ENCODE measurements at regions not wholly inside any gene's neighbourhood (a gene's known extent, or its start where the extent isn't known, plus 50 kb on each side); places are given as distances from the start of the nearest gene placed in this dataset.

- Mint-ChIP-seq H3K36me3 (ENCODE audit: low read depth) (no peaks in the 10 kb centered on the region), H3K27ac (no peak overlapping the region), H3K4me3 (no peak overlapping the region), H3K4me1 (0 out of 3 replicates have a peak, but pooled peaks cover 3% of the 10 kb centered on the region), H3K27me3 (ENCODE audit: insufficient read depth, low read depth, poor library complexity) (peaks cover 2% of the 10 kb centered on the region), H3K9me3 (no peaks in the 10 kb centered on the region)
- DNase-seq (ENCODE audit: low spot score) (no peak), ATAC-seq (no peak)
- H2AFZ ChIP-seq: no peak overlapping the region
- no peak overlapping the region for H3K27ac ChIP-seq (ENCODE audit: low read depth)
- H3K4me3 ChIP-seq: no peak overlapping the region
- H3K4me1 ChIP-seq (ENCODE audit: insufficient read depth): peaks cover 7% of the 10 kb centered on the region; the same call in 1 of the 2 replicates
- no peaks in the 10 kb centered on the region for H3F3A ChIP-seq (replicated peaks; ENCODE audit: low read depth)
- no peaks in the 10 kb centered on the region for H3K27me3 ChIP-seq (ENCODE audit: insufficient read depth)
- TF ChIP-seq, protein P1, sequence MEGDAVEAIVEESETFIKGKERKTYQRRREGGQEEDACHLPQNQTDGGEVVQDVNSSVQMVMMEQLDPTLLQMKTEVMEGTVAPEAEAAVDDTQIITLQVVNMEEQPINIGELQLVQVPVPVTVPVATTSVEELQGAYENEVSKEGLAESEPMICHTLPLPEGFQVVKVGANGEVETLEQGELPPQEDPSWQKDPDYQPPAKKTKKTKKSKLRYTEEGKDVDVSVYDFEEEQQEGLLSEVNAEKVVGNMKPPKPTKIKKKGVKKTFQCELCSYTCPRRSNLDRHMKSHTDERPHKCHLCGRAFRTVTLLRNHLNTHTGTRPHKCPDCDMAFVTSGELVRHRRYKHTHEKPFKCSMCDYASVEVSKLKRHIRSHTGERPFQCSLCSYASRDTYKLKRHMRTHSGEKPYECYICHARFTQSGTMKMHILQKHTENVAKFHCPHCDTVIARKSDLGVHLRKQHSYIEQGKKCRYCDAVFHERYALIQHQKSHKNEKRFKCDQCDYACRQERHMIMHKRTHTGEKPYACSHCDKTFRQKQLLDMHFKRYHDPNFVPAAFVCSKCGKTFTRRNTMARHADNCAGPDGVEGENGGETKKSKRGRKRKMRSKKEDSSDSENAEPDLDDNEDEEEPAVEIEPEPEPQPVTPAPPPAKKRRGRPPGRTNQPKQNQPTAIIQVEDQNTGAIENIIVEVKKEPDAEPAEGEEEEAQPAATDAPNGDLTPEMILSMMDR (conservative IDR thresholded peaks at IDR 0.05; ENCODE audit: low read depth in 2 of 2): no peak
- TF ChIP-seq, protein P2, sequence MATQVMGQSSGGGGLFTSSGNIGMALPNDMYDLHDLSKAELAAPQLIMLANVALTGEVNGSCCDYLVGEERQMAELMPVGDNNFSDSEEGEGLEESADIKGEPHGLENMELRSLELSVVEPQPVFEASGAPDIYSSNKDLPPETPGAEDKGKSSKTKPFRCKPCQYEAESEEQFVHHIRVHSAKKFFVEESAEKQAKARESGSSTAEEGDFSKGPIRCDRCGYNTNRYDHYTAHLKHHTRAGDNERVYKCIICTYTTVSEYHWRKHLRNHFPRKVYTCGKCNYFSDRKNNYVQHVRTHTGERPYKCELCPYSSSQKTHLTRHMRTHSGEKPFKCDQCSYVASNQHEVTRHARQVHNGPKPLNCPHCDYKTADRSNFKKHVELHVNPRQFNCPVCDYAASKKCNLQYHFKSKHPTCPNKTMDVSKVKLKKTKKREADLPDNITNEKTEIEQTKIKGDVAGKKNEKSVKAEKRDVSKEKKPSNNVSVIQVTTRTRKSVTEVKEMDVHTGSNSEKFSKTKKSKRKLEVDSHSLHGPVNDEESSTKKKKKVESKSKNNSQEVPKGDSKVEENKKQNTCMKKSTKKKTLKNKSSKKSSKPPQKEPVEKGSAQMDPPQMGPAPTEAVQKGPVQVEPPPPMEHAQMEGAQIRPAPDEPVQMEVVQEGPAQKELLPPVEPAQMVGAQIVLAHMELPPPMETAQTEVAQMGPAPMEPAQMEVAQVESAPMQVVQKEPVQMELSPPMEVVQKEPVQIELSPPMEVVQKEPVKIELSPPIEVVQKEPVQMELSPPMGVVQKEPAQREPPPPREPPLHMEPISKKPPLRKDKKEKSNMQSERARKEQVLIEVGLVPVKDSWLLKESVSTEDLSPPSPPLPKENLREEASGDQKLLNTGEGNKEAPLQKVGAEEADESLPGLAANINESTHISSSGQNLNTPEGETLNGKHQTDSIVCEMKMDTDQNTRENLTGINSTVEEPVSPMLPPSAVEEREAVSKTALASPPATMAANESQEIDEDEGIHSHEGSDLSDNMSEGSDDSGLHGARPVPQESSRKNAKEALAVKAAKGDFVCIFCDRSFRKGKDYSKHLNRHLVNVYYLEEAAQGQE (IDR thresholded peaks at IDR 0.05; ENCODE audit: unreplicated experiment): no peak
- TF ChIP-seq EZH2 (IDR thresholded peaks at IDR 0.05; ENCODE audit: low read depth, unreplicated experiment) (no peak), ZNF331 (CRISPR knock-in tag; IDR thresholded peaks at IDR 0.05; ENCODE audit: low read depth) (no peak), POLR2AphosphoS5 (IDR thresholded peaks at IDR 0.05; ENCODE audit: low read depth) (no peak), CREB1 (CRISPR knock-in tag; IDR thresholded peaks at IDR 0.05; ENCODE audit: low read depth) (no peak), JUNB (IDR thresholded peaks at IDR 0.05; ENCODE audit: unreplicated experiment) (no peak), ZNF114 (CRISPR knock-in tag; IDR thresholded peaks at IDR 0.05) (no peak), NANOG (IDR thresholded peaks at IDR 0.05; ENCODE audit: borderline replicate concordance) (no peak), EZH2phosphoT487 (IDR thresholded peaks at IDR 0.05; ENCODE audit: unreplicated experiment) (no peak), STAT1 (IDR thresholded peaks at IDR 0.05; ENCODE audit: unreplicated experiment) (no peak)
- TF ChIP-seq, protein P3, sequence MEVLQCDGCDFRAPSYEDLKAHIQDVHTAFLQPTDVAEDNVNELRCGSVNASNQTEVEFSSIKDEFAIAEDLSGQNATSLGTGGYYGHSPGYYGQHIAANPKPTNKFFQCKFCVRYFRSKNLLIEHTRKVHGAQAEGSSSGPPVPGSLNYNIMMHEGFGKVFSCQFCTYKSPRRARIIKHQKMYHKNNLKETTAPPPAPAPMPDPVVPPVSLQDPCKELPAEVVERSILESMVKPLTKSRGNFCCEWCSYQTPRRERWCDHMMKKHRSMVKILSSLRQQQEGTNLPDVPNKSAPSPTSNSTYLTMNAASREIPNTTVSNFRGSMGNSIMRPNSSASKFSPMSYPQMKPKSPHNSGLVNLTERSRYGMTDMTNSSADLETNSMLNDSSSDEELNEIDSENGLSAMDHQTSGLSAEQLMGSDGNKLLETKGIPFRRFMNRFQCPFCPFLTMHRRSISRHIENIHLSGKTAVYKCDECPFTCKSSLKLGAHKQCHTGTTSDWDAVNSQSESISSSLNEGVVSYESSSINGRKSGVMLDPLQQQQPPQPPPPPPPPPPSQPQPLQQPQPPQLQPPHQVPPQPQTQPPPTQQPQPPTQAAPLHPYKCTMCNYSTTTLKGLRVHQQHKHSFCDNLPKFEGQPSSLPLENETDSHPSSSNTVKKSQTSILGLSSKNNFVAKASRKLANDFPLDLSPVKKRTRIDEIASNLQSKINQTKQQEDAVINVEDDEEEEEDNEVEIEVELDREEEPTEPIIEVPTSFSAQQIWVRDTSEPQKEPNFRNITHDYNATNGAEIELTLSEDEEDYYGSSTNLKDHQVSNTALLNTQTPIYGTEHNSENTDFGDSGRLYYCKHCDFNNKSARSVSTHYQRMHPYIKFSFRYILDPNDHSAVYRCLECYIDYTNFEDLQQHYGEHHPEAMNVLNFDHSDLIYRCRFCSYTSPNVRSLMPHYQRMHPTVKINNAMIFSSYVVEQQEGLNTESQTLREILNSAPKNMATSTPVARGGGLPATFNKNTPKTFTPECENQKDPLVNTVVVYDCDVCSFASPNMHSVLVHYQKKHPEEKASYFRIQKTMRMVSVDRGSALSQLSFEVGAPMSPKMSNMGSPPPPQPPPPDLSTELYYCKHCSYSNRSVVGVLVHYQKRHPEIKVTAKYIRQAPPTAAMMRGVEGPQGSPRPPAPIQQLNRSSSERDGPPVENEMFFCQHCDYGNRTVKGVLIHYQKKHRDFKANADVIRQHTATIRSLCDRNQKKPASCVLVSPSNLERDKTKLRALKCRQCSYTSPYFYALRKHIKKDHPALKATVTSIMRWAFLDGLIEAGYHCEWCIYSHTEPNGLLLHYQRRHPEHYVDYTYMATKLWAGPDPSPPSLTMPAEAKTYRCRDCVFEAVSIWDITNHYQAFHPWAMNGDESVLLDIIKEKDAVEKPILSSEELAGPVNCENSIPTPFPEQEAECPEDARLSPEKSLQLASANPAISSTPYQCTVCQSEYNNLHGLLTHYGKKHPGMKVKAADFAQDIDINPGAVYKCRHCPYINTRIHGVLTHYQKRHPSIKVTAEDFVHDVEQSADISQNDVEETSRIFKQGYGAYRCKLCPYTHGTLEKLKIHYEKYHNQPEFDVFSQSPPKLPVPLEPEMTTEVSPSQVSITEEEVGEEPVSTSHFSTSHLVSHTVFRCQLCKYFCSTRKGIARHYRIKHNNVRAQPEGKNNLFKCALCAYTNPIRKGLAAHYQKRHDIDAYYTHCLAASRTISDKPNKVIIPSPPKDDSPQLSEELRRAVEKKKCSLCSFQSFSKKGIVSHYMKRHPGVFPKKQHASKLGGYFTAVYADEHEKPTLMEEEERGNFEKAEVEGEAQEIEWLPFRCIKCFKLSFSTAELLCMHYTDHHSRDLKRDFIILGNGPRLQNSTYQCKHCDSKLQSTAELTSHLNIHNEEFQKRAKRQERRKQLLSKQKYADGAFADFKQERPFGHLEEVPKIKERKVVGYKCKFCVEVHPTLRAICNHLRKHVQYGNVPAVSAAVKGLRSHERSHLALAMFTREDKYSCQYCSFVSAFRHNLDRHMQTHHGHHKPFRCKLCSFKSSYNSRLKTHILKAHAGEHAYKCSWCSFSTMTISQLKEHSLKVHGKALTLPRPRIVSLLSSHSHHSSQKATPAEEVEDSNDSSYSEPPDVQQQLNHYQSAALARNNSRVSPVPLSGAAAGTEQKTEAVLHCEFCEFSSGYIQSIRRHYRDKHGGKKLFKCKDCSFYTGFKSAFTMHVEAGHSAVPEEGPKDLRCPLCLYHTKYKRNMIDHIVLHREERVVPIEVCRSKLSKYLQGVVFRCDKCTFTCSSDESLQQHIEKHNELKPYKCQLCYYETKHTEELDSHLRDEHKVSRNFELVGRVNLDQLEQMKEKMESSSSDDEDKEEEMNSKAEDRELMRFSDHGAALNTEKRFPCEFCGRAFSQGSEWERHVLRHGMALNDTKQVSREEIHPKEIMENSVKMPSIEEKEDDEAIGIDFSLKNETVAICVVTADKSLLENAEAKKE (CRISPR knock-in tag; IDR thresholded peaks at IDR 0.05): no peak
- TF ChIP-seq, protein P4, sequence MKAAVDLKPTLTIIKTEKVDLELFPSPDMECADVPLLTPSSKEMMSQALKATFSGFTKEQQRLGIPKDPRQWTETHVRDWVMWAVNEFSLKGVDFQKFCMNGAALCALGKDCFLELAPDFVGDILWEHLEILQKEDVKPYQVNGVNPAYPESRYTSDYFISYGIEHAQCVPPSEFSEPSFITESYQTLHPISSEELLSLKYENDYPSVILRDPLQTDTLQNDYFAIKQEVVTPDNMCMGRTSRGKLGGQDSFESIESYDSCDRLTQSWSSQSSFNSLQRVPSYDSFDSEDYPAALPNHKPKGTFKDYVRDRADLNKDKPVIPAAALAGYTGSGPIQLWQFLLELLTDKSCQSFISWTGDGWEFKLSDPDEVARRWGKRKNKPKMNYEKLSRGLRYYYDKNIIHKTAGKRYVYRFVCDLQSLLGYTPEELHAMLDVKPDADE (IDR thresholded peaks at IDR 0.05): no peak
- no peak overlapping the region for H3K4me2 ChIP-seq
- H4K20me1 ChIP-seq (replicated peaks; ENCODE audit: insufficient read depth): no peaks in the 10 kb centered on the region
- no peaks in the 10 kb centered on the region for H3K9me2 ChIP-seq (ENCODE audit: insufficient read depth)
- H3K36me3 ChIP-seq (ENCODE audit: insufficient read depth): no peaks in the 10 kb centered on the region
- no peaks in the 10 kb centered on the region for H3K79me2 ChIP-seq (replicated peaks; ENCODE audit: insufficient read depth)
Observed at GRCh38 chr3:193060748-193061546, 143.3 kb upstream of the MB21D2 start.
